OCI-LY7 (cell line): ENCODE measurements at regions not wholly inside any gene's neighbourhood (a gene's known extent, or its start where the extent isn't known, plus 50 kb on each side); places are given as distances from the start of the nearest gene placed in this dataset.
A peak's percentile ranks its signal among the peaks of the same experiment; 100 is the strongest.
"Not testable (repeated sequence)": the region's sequence is repeated elsewhere in the genome, so short reads cannot be mapped to it uniquely, and the experiment has no call there.

Experiments used
- BruUV-seq: library from RNA; stranded (reverse); fragments of 400-500 nt; replicated peaks from 2 replicates; lab custom pipeline; 2021; lab: Mats Ljungman, UMichigan
- CTCF ChIA-PET: fragments of 300-600 bp; sonication (Branson Sonifier 250); formaldehyde crosslinking; loops from one replicate; lab custom pipeline; 2022; ENCODE audit warnings: antibody characterized with exemption; ENCODE audit not compliant: unreplicated experiment; lab: Charles Lee
- POLR2A ChIA-PET: fragments of 300-600 bp; sonication (Branson Sonifier 250); formaldehyde crosslinking; loops from one replicate; lab custom pipeline; 2022; ENCODE audit warnings: antibody characterized with exemption; lab: Charles Lee
- DNase-seq: peaks from one replicate; pipeline ENCODE4 v3.0.0-alpha.2; 2015; ENCODE audit warnings: low spot score
- H2AFZ ChIP-seq: fragments of 200-600 bp; sonication (generic), shearing (Covaris generic); 2 replicates; pipeline ENCODE4 v1.6.1; 2014; ENCODE audit warnings: mild to moderate bottlenecking, antibody characterized with exemption, low read length, moderate library complexity
- H3K27ac ChIP-seq: fragments of 200-600 bp; sonication (generic); 2 replicates; pipeline ENCODE4 v1.5.1; 2014; ENCODE audit warnings: mixed run types, low read depth, mild to moderate bottlenecking, moderate library complexity, low read length, inconsistent platforms; ENCODE audit not compliant: poor library complexity, severe bottlenecking
- H3K36me3 ChIP-seq: fragments of 200-600 bp; sonication (generic); 2 replicates; pipeline ENCODE4 v1.6.1; 2014; ENCODE audit warnings: mild to moderate bottlenecking, antibody characterized with exemption, low read length, moderate library complexity, mixed read lengths; ENCODE audit not compliant: insufficient read depth
- H3K4me1 ChIP-seq: fragments of 200-600 bp; sonication (generic); 2 replicates; pipeline ENCODE4 v1.5.1; 2014; ENCODE audit warnings: mild to moderate bottlenecking, low read length; ENCODE audit not compliant: insufficient read depth, poor library complexity, severe bottlenecking
- H3K4me2 ChIP-seq: fragments of 200-600 bp; sonication (generic); 2 replicates; pipeline ENCODE4 v1.6.1; 2014; ENCODE audit warnings: mild to moderate bottlenecking, low read length
- H3K4me3 ChIP-seq: fragments of 200-600 bp; sonication (generic); 2 replicates; pipeline ENCODE4 v1.5.1; 2014; ENCODE audit warnings: mild to moderate bottlenecking, low read depth, low read length; ENCODE audit not compliant: poor library complexity, severe bottlenecking
- H3K79me2 ChIP-seq: fragments of 200-600 bp; sonication (generic); 2 replicates; pipeline ENCODE4 v1.6.1; 2016; ENCODE audit warnings: low read depth, mild to moderate bottlenecking, low read length, moderate library complexity, mixed read lengths; ENCODE audit not compliant: insufficient read depth
- H3K9me2 ChIP-seq: fragments of 200-600 bp; sonication (generic); 2 replicates; pipeline ENCODE4 v1.6.1; 2016; ENCODE audit warnings: mild to moderate bottlenecking, low read length, mixed read lengths; ENCODE audit not compliant: insufficient read depth
- H3K9me3 ChIP-seq: fragments of 200-600 bp; sonication (generic); 2 replicates; pipeline ENCODE4 v1.6.1; 2014; ENCODE audit warnings: mild to moderate bottlenecking, mixed run types, low read length, mixed read lengths
- H4K20me1 ChIP-seq: fragments of 200-600 bp; sonication (generic); 2 replicates; pipeline ENCODE4 v1.6.1; 2014; ENCODE audit warnings: mild to moderate bottlenecking, antibody characterized with exemption, low read length, moderate library complexity, mixed read lengths; ENCODE audit not compliant: insufficient read depth
- intact Hi-C: fragments of 100-400 bp; cut with micrococcal nuclease; formaldehyde crosslinking; loops from one replicate; pipeline ENCODE4 v1.10.0; 2022; ENCODE audit not compliant: unreplicated experiment

- H3K9me2 ChIP-seq, intact Hi-C loops, H3K9me3 ChIP-seq, BruUV-seq, H3K4me3 ChIP-seq, H3K79me2 ChIP-seq, H4K20me1 ChIP-seq, H3K27ac ChIP-seq, CTCF ChIA-PET, H2AFZ ChIP-seq, H3K36me3 ChIP-seq, H3K4me2 ChIP-seq, DNase-seq, POLR2A ChIA-PET: not testable (repeated sequence)
- H3K4me1 ChIP-seq = peaks cover 11% of the 10 kb centered on the region
Observed at GRCh38 chr4:118561559-118561958, 123.6 kb upstream of the METTL14 start.

- Histone ChIP-seq H2AFZ (peak overlapping the region; percentile 19; the same call in 1 of the 2 replicates), H3K4me1 (peaks cover 16% of the 10 kb centered on the region), H3K4me2 (peak overlapping the region; percentile 51)
- intact Hi-C loops, H3K79me2 ChIP-seq, H3K9me2 ChIP-seq, DNase-seq, H3K9me3 ChIP-seq, H3K4me3 ChIP-seq, H3K36me3 ChIP-seq, H4K20me1 ChIP-seq, CTCF ChIA-PET, BruUV-seq, H3K27ac ChIP-seq: not testable (repeated sequence)
- POLR2A ChIA-PET = interaction anchor here (0.6 kb wide), 1 partner anchor 20 kb away, joined by 3 read pairs; no protein-coding TSS in a partner anchor
Observed at GRCh38 chr4:118566003-118566513, 119.1 kb upstream of the METTL14 start.

- BruUV-seq, DNase-seq, POLR2A ChIA-PET, H3K4me3 ChIP-seq, H3K4me1 ChIP-seq, H3K9me2 ChIP-seq, H2AFZ ChIP-seq, H3K9me3 ChIP-seq, H3K79me2 ChIP-seq, H3K4me2 ChIP-seq, H3K36me3 ChIP-seq, CTCF ChIA-PET, intact Hi-C loops, H3K27ac ChIP-seq, H4K20me1 ChIP-seq: not testable (repeated sequence)
Observed at GRCh38 chr4:118572991-118573390, 112.2 kb upstream of the METTL14 start.

DNA sequence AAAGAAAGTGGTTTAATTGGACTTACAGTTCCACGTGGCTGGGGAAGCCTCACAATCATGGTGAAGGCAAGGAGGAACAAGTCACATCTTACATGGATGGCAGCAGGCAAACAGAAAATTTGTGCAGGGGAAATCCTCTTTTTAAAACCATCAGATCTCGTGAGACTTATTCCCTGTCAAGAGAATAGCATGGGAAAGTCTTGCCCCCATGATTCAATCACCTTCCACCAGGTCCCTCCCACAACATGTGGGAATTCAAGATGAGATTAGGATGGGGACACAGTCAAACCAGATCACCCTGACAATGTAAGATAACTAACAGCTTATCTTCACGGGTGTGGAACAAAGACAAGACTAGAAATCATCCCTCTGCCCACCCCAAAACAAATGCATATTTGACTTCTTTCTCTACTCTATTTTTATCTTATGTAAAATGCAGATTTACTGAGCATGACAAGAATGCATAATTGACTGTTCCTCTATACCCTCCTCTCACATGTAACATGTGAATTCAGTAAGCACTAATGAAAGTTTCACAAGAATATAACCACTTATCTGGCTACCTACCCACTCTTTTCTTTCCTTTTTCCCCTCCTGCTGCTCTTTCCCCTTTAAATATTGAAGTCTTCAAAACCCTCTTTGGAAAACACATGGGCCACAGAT lies 110.8 kb upstream of the METTL14 start:
- H3K4me3 ChIP-seq, intact Hi-C loops, DNase-seq, H2AFZ ChIP-seq, H3K27ac ChIP-seq, BruUV-seq, CTCF ChIA-PET, H3K4me1 ChIP-seq, H4K20me1 ChIP-seq, H3K9me3 ChIP-seq, H3K79me2 ChIP-seq, H3K4me2 ChIP-seq, H3K36me3 ChIP-seq, POLR2A ChIA-PET, H3K9me2 ChIP-seq: not testable (repeated sequence)

DNA sequence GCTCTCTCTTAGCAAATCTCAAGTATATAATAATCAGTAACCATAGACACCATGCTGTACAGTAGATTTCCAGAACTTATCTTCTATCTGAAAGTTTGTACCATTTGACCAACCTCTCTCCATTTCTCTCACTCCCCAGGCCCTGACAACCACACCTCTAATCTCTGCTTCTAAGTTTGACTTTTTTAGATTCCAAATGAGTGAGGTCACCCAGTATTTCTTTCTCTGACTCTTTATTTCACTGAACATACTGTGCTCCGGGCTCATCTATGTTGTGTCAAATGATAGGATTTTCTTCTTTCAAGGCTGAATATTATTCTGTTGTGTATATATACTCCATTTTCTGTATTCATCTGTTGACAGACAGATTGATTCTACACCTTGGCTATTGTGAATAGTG lies 110.1 kb upstream of the METTL14 start:
- H3K79me2 ChIP-seq, H3K4me2 ChIP-seq, H3K9me3 ChIP-seq, H3K27ac ChIP-seq, H3K36me3 ChIP-seq, BruUV-seq, H3K9me2 ChIP-seq, H3K4me3 ChIP-seq, CTCF ChIA-PET, DNase-seq, POLR2A ChIA-PET, H2AFZ ChIP-seq, H4K20me1 ChIP-seq, H3K4me1 ChIP-seq, intact Hi-C loops: not testable (repeated sequence)

DNA sequence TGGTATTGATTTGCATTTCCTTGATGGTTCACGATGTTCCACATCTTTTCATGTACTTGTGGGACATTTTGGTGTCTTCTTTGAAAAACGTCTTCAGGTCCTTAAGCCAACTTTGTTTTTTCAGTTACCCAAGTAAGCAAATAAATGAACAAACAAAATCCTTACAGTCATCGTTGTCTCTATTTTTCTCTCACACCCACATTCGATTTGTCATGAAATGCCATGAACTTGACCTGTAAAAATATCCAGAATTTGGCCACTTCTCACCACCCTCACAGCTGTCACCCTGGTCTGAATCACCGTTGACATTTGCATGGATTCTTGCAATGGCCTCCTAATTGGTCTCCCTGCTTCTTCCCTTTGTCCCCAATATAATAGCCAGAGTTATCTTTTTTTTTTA lies 109.5 kb upstream of the METTL14 start:
- BruUV-seq, H3K4me2 ChIP-seq, H3K36me3 ChIP-seq, H2AFZ ChIP-seq, H3K9me2 ChIP-seq, POLR2A ChIA-PET, H3K9me3 ChIP-seq, H4K20me1 ChIP-seq, intact Hi-C loops, DNase-seq, H3K79me2 ChIP-seq, CTCF ChIA-PET, H3K4me1 ChIP-seq, H3K27ac ChIP-seq, H3K4me3 ChIP-seq: not testable (repeated sequence)
